HCT116 (cell line): ENCODE measurements at regions not wholly inside any gene's neighbourhood (a gene's known extent, or its start where the extent isn't known, plus 50 kb on each side); places are given as distances from the start of the nearest gene placed in this dataset.
A peak's percentile ranks its signal among the peaks of the same experiment; 100 is the strongest.

Experiments
- ATAC-seq: fragments of 200-7000 bp; cut with Tn5 transposase; 2 replicates; pipeline ENCODE4 v1.9.1; 2020; ENCODE audit warnings: mild to moderate bottlenecking, moderate library complexity
- BruUV-seq: library from RNA; stranded (reverse); fragments of 400-500 nt; replicated peaks from 2 replicates; lab custom pipeline; 2021; lab: Mats Ljungman, UMichigan
- CTCF ChIA-PET: fragments of 300-600 bp; sonication (Branson Sonifier 250); formaldehyde crosslinking; loops from one replicate; lab custom pipeline; 2021; ENCODE audit warnings: antibody characterized with exemption; lab: Charles Lee
- POLR2A ChIA-PET: fragments of 300-600, 350-600 bp; sonication (Branson Sonifier 250); formaldehyde crosslinking; loops from one replicate; lab custom pipeline; 2021; ENCODE audit warnings: antibody characterized with exemption; lab: Charles Lee
- RAD21 ChIA-PET, 2 experiments: fragments of 300-600 bp; sonication (Branson Sonifier 250); formaldehyde crosslinking; loops; one replicate each; lab custom pipeline; 2023; ENCODE audit warnings: low total read pairs in 2 of 2; ENCODE audit not compliant: uncharacterized antibody in 2 of 2, unreplicated experiment in 2 of 2, low non-redundant PET in 1 of 2; lab: Charles Lee
- DNase-seq: peaks from one replicate; pipeline ENCODE4 v3.0.0-alpha.2; 2010; ENCODE audit warnings: low read depth, low spot score
- H2AFZ ChIP-seq: fragments of 200-600 bp; shearing (Covaris generic), sonication (generic); 2 replicates; pipeline ENCODE4 v1.6.1; 2017; ENCODE audit warnings: low read depth, mixed run types, mixed read lengths, antibody characterized with exemption, low read length; ENCODE audit not compliant: poor library complexity, severe bottlenecking
- H3K27ac ChIP-seq: 2 replicates; pipeline ENCODE4 v1.5.1; 2012; ENCODE audit warnings: low read depth, low read length
- H3K27me3 ChIP-seq: fragments of 200-600 bp; sonication (generic); 2 replicates; pipeline ENCODE4 v1.6.1; 2016; ENCODE audit warnings: mixed run types, low read length, mixed read lengths; ENCODE audit not compliant: insufficient read depth
- H3K36me3 ChIP-seq, 2 experiments: fragments of 200-500 bp in 1 of 2; fragments of 200-600 bp in 1 of 2; sonication (Bioruptor generic) in 1 of 2; sonication (generic) in 1 of 2; 2 replicates each; pipeline versions ENCODE4 v1.5.1 to v1.6.1; 2014 to 2016; ENCODE audit warnings: low read length in 2 of 2, inconsistent platforms in 1 of 2, mixed read lengths in 1 of 2, mixed run types in 1 of 2; ENCODE audit not compliant: insufficient read depth in 2 of 2, control insufficient read depth in 1 of 2
- H3K4me1 ChIP-seq, 2 experiments: fragments of 200-600 bp in 1 of 2; sonication (generic) in 1 of 2; 2 replicates each; pipeline versions ENCODE4 v1.5.1 to v1.6.1; 2012 to 2017; ENCODE audit warnings: low read length in 2 of 2, inconsistent platforms in 1 of 2, mild to moderate bottlenecking in 1 of 2, mixed read lengths in 1 of 2, mixed run types in 1 of 2, moderate library complexity in 1 of 2; ENCODE audit not compliant: insufficient read depth in 2 of 2, control insufficient read depth in 1 of 2
- H3K4me2 ChIP-seq: fragments of 200-600 bp; sonication (generic); 2 replicates; pipeline ENCODE4 v1.6.1; 2017; ENCODE audit warnings: mixed run types, low read length, mixed read lengths
- H3K4me3 ChIP-seq, 2 experiments: fragments of 200-600 bp in 1 of 2; sonication (generic) in 1 of 2; replicated peaks in 1 of 2; 2 replicates each; pipeline ENCODE4 v1.5.1; 2011 to 2016; ENCODE audit warnings: low read length in 2 of 2, control low read depth in 1 of 2, low read depth in 1 of 2, mild to moderate bottlenecking in 1 of 2, mixed read lengths in 1 of 2, mixed run types in 1 of 2
- H3K79me2 ChIP-seq: fragments of 200-600 bp; sonication (generic); 2 replicates; pipeline ENCODE4 v1.6.1; 2017; ENCODE audit warnings: mild to moderate bottlenecking, mixed run types, low read length, moderate library complexity, mixed read lengths; ENCODE audit not compliant: insufficient read depth
- H3K9ac ChIP-seq: fragments of 200-600 bp; sonication (generic); 2 replicates; pipeline ENCODE4 v1.6.1; 2016; ENCODE audit warnings: low read length, mixed read lengths
- H3K9me2 ChIP-seq: fragments of 200-600 bp; sonication (generic), shearing (Covaris generic); 2 replicates; pipeline ENCODE4 v1.6.1; 2017; ENCODE audit warnings: mixed run types, mild to moderate bottlenecking, moderate library complexity; ENCODE audit not compliant: insufficient read depth
- H3K9me3 ChIP-seq, 2 experiments: fragments of 200-500 bp in 1 of 2; fragments of 200-600 bp in 1 of 2; sonication (Bioruptor generic) in 1 of 2; sonication (generic) in 1 of 2; 2 replicates each; pipeline ENCODE4 v1.6.1; 2014 to 2017; ENCODE audit warnings: low read length in 2 of 2, mixed read lengths in 2 of 2, inconsistent platforms in 1 of 2, low read depth in 1 of 2, mild to moderate bottlenecking in 1 of 2, mixed run types in 1 of 2, moderate library complexity in 1 of 2; ENCODE audit not compliant: control insufficient read depth in 1 of 2, insufficient read depth in 1 of 2
- H4K20me1 ChIP-seq: fragments of 200-600 bp; sonication (generic), shearing (Covaris generic); 2 replicates; pipeline ENCODE4 v1.6.1; 2017; ENCODE audit warnings: mixed run types, mild to moderate bottlenecking, moderate library complexity; ENCODE audit not compliant: insufficient read depth
- ATF3 ChIP-seq: IDR thresholded peaks from 2 replicates; pipeline ENCODE4 v1.6.1; 2012
- REST ChIP-seq: IDR thresholded peaks from 2 replicates; pipeline ENCODE4 v1.6.1; 2012; ENCODE audit warnings: low read depth
- TCF7L2 ChIP-seq: IDR thresholded peaks from 2 replicates; pipeline ENCODE4 v1.7.0; 2011; ENCODE audit warnings: borderline replicate concordance, inconsistent platforms; ENCODE audit not compliant: insufficient read depth, insufficient read length; ENCODE audit errors: extremely low read depth
- intact Hi-C: fragments of 100-400 bp; cut with micrococcal nuclease; formaldehyde crosslinking; loops from 2 replicates; pipeline ENCODE4 v1.10.0; 2022

GRCh38 chr1:87464022-87464490, 135.4 kb downstream of the LMO4 start:
- Histone ChIP-seq H3K36me3 (no peaks in the 10 kb centered on the region), H3K79me2 (no peaks in the 10 kb centered on the region), H3K4me1 (no peaks in the 10 kb centered on the region), H3K9me3 (no peaks in the 10 kb centered on the region), H3K9me2 (no peaks in the 10 kb centered on the region; the same call in 1 of the 2 replicates), H3K9ac (no peak overlapping the region), H4K20me1 (no peaks in the 10 kb centered on the region), H3K27ac (no peak overlapping the region), H2AFZ (no peak overlapping the region), H3K4me3 (no peak overlapping the region), H3K27me3 (no peaks in the 10 kb centered on the region), H3K4me2 (no peak overlapping the region)
- ChIA-PET CTCF (interaction anchor here (1.1 kb wide), 1 partner anchor 15 kb away, joined by 3 read pairs; no protein-coding TSS in a partner anchor), RAD21 (no interaction called here), POLR2A (no interaction called here)
- intact Hi-C loops, result no loop called here
- no TSS peak for BruUV-seq
- TF ChIP-seq TCF7L2 (peak; percentile 38), ATF3 (no peak)
- DNase-seq, result no peak
- ATAC-seq, result no peak

- POLR2A ChIA-PET, result no interaction called here
- Histone ChIP-seq H4K20me1 (no peaks in the 10 kb centered on the region), H3K4me1 (no peaks in the 10 kb centered on the region), H3K9me3 (no peaks in the 10 kb centered on the region), H3K9me2 (no peaks in the 10 kb centered on the region; the same call in 1 of the 2 replicates), H3K79me2 (no peaks in the 10 kb centered on the region), H3K27me3 (no peaks in the 10 kb centered on the region), H3K4me3 (no peak overlapping the region), H3K4me2 (no peak overlapping the region), H3K9ac (no peak overlapping the region), H2AFZ (no peak overlapping the region), H3K36me3 (no peaks in the 10 kb centered on the region), H3K27ac (no peak overlapping the region)
- DNase-seq (no peak), ATAC-seq (no peak)
- intact Hi-C loops, result no loop called here
- no TSS peak for BruUV-seq
- RAD21 ChIA-PET, result no interaction called here
- CTCF ChIA-PET, result no interaction called here
- TF ChIP-seq REST, result no peak
Observed at GRCh38 chr1:87466621-87467020, 137.9 kb downstream of the LMO4 start.
